ENCODE measurements at regions not wholly inside any gene's neighbourhood (a gene's known extent, or its start where the extent isn't known, plus 50 kb on each side); places are given as distances from the start of the nearest gene placed in this dataset.
A peak's percentile ranks its signal among the peaks of the same experiment; 100 is the strongest.

- H3K9ac ChIP-seq (ENCODE audit: extremely low read depth, low read length, poor library complexity, severe bottlenecking) = no peak overlapping the region
- H3K4me3 ChIP-seq (ENCODE audit: low read length) = no peak overlapping the region
- Mint-ChIP-seq H3K4me1 (peaks cover 36% of the 10 kb centered on the region), H3K36me3 (ENCODE audit: low read depth) (no peaks in the 10 kb centered on the region), H3K27me3 (ENCODE audit: insufficient read depth) (peaks cover 43% of the 10 kb centered on the region), H3K9me3 (peaks cover 2% of the 10 kb centered on the region), H3K27ac (no peak overlapping the region), H3K4me3 (peak overlapping the region; percentile 71)
- H3K4me1 ChIP-seq (ENCODE audit: control insufficient read depth, insufficient read depth, low read length) = peaks cover 7% of the 10 kb centered on the region
- DNase-seq = no peak
- no peaks in the 10 kb centered on the region for H3K36me3 ChIP-seq (ENCODE audit: control insufficient read depth, insufficient read depth, low read length)
- H3K27ac ChIP-seq (ENCODE audit: low read depth, low read length) = no peak overlapping the region
- WGBS, 2 experiments (ENCODE audit: insufficient coverage in 1 of 2, insufficient read length in 1 of 2) = 85 to 89% methylated on average over 3 to 6 of the region's 6 CpGs
- H3K27me3 ChIP-seq (ENCODE audit: control insufficient read depth, insufficient read depth, low read length, poor library complexity, severe bottlenecking) = peaks cover 52% of the 10 kb centered on the region
- no peaks in the 10 kb centered on the region for H3K9me3 ChIP-seq (ENCODE audit: control insufficient read depth, low read length)
- no peak for TF ChIP-seq CTCF (conservative IDR thresholded peaks at IDR 0.05)
Measured at GRCh38 chr14:89620436-89620835, 203.4 kb upstream of the FOXN3 start.

DNA sequence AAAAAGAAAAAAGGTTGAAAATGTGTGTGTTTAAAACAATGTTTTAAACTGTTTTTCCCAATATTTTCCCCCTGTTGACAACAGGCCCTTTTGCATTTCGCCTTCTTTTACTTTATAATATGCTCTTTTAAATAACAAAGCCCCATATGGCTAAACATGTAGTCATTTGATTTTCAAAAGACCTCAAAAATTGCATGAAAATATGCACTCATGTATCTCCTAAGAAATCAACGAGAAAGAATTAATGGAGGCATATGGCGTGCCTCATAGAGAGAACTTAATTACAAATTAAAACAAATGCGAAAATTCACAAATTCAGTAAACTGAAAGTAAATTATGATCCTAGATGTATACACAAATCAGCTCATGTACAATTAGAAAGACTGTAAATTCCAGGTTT, 202.6 kb upstream of the FOXN3 start:
- Mint-ChIP-seq H3K4me3 (peak overlapping the region; percentile 71), H3K36me3 (ENCODE audit: low read depth) (no peaks in the 10 kb centered on the region), H3K27me3 (ENCODE audit: insufficient read depth) (peaks cover 36% of the 10 kb centered on the region), H3K4me1 (peaks cover 43% of the 10 kb centered on the region), H3K9me3 (no peaks in the 10 kb centered on the region), H3K27ac (peak overlapping the region; percentile 58)
- Histone ChIP-seq H3K9ac (ENCODE audit: extremely low read depth, low read length, poor library complexity, severe bottlenecking) (no peak overlapping the region), H3K9me3 (ENCODE audit: control insufficient read depth, low read length) (no peaks in the 10 kb centered on the region), H3K27me3 (ENCODE audit: control insufficient read depth, insufficient read depth, low read length, poor library complexity, severe bottlenecking) (peaks cover 45% of the 10 kb centered on the region), H3K4me1 (ENCODE audit: control insufficient read depth, insufficient read depth, low read length) (peaks cover 7% of the 10 kb centered on the region), H3K27ac (ENCODE audit: low read depth, low read length) (no peak overlapping the region), H3K36me3 (ENCODE audit: control insufficient read depth, insufficient read depth, low read length) (no peaks in the 10 kb centered on the region), H3K4me3 (ENCODE audit: low read length) (peak overlapping the region; percentile 79)
- 50 to 68% methylated on average over 1 to 3 of the region's 4 CpGs for WGBS, 2 experiments (ENCODE audit: insufficient coverage in 1 of 2, insufficient read length in 1 of 2)
- TF ChIP-seq CTCF (conservative IDR thresholded peaks at IDR 0.05) = no peak
- no peak for DNase-seq

DNA sequence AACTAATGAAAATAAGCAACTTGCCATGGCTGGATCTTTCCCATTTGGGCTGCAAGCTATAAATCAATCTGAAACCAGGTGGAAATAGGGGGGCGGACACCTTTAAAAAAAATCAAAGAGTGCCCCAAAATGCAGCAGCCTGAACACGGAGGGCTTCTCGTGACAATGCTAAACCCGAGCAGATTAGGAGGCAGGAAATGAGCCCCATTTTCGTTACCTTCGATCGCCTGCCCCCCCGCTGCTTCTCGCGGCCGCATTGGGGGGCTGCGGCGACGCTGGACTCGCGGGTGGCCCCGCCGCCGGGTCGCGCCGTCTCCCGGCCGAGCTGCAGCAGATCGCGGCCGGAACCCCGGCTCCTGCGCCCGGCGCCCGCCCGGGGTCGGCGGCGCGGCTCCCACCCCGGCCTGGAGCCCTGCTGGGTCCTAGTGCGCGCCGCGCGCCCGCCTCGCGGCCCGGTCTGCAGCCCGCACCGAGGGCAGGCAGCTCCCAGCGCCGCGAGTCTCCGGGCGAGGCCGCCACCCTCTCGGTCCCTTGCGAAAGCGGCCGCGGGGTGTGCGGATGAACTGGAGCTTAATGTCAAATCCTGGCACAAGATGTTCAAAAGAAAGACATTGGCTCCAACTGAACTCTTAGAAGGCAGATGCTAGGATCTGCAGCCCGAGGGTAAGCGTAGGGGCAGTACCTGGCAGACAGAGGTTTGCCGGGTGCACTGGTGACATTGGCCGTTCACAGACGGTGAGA, 201.9 kb upstream of the FOXN3 start:
- peak overlapping the region; percentile 94 for H3K4me3 ChIP-seq (ENCODE audit: low read length)
- peaks cover 7% of the 10 kb centered on the region for H3K4me1 ChIP-seq (ENCODE audit: control insufficient read depth, insufficient read depth, low read length)
- peaks cover 39% of the 10 kb centered on the region for H3K27me3 ChIP-seq (ENCODE audit: control insufficient read depth, insufficient read depth, low read length, poor library complexity, severe bottlenecking)
- H3K27ac Mint-ChIP-seq = peak overlapping the region; percentile 78
- 1 to 2% methylated on average over 11 to 66 of the region's 66 CpGs for WGBS, 2 experiments (ENCODE audit: insufficient coverage in 1 of 2, insufficient read length in 1 of 2)
- no peaks in the 10 kb centered on the region for H3K9me3 ChIP-seq (ENCODE audit: control insufficient read depth, low read length)
- peaks cover 30% of the 10 kb centered on the region for H3K27me3 Mint-ChIP-seq (ENCODE audit: insufficient read depth)
- H3K36me3 ChIP-seq (ENCODE audit: control insufficient read depth, insufficient read depth, low read length) = no peaks in the 10 kb centered on the region
- H3K9me3 Mint-ChIP-seq = no peaks in the 10 kb centered on the region
- peak overlapping the region; percentile 87 for H3K9ac ChIP-seq (ENCODE audit: extremely low read depth, low read length, poor library complexity, severe bottlenecking)
- DNase-seq = peak; percentile 91
- H3K4me1 Mint-ChIP-seq = peaks cover 47% of the 10 kb centered on the region
- H3K4me3 Mint-ChIP-seq = peak overlapping the region; percentile 71
- H3K36me3 Mint-ChIP-seq (ENCODE audit: low read depth) = no peaks in the 10 kb centered on the region
- no peak for TF ChIP-seq CTCF (conservative IDR thresholded peaks at IDR 0.05)
- no peak overlapping the region for H3K27ac ChIP-seq (ENCODE audit: low read depth, low read length)
